Gastrocnemius medialis (tissue), 4 donors: ENCODE measurements at regions not wholly inside any gene's neighbourhood (a gene's known extent, or its start where the extent isn't known, plus 50 kb on each side); places are given as distances from the start of the nearest gene placed in this dataset.
"Not testable (repeated sequence)": the region's sequence is repeated elsewhere in the genome, so short reads cannot be mapped to it uniquely, and the experiment has no call there.

Source experiments
- ATAC-seq, 2 donors: fragments of 150-250 bp; one replicate each; pipeline ENCODE4 v1.9.1; 2016
- DNase-seq, 2 donors: peaks; one replicate each; pipeline ENCODE4 v3.0.0-alpha.2; 2019
- H3K27ac ChIP-seq, 4 donors: fragments of 200-600 bp; sonication (generic); 1 replicate in 1 of 4; 2 replicates in 3 of 4; pipeline ENCODE4 v1.5.1; 2016 to 2018; ENCODE audit warnings: mild to moderate bottlenecking in 2 of 4, moderate library complexity in 1 of 4
- H3K27me3 ChIP-seq, 3 donors: fragments of 200-600 bp; sonication (generic) in 2 of 3; 1 replicate in 1 of 3; 2 replicates in 2 of 3; pipeline versions ENCODE4 v1.5.1 to v1.6.0; 2016 to 2019; ENCODE audit warnings: mild to moderate bottlenecking in 1 of 3, moderate library complexity in 1 of 3
- H3K36me3 ChIP-seq, 2 donors: fragments of 200-600 bp; sonication (generic) in 1 of 2; one replicate each; pipeline ENCODE4 v1.5.1; 2017 to 2018
- H3K4me1 ChIP-seq, 2 donors: fragments of 200-600 bp; sonication (generic) in 1 of 2; one replicate each; pipeline ENCODE4 v1.5.1; 2016 to 2017; ENCODE audit warnings: mild to moderate bottlenecking in 2 of 2
- H3K4me3 ChIP-seq, 4 donors: fragments of 200-600 bp; sonication (generic) in 3 of 4; 1 replicate in 1 of 4; 2 replicates in 3 of 4; pipeline ENCODE4 v1.5.1; 2016 to 2019; ENCODE audit warnings: mild to moderate bottlenecking in 2 of 4
- H3K9me3 ChIP-seq, 3 donors: fragments of 200-600 bp; sonication (generic) in 2 of 3; 1 replicate in 1 of 3; 2 replicates in 2 of 3; pipeline ENCODE4 v1.5.1; 2016 to 2019
- POLR2A ChIP-seq, 2 donors: fragments of 450-650 bp; IDR thresholded peaks; one replicate each; pipeline ENCODE4 v1.6.1; 2017; ENCODE audit warnings: antibody characterized with exemption in 2 of 2, mild to moderate bottlenecking in 2 of 2, moderate library complexity in 2 of 2
- in situ Hi-C, 4 donors: fragments of 200-750 bp; cut with MboI; loops; one replicate each; pipeline versions ENCODE4 v1.15.0 to v1.8.0; 2017; ENCODE audit warnings: low sequenced_read_pairs in 4 of 4
- intact Hi-C: fragments of 100-400 bp; cut with DNase I; formaldehyde crosslinking; loops from one replicate; pipeline ENCODE4 v1.15.1; 2023; ENCODE audit warnings: low total_unique reads
- TF ChIP-seq, protein P1 (sequence below), 5 experiments: fragments of 450-650 bp in 3 of 5; fragments of 200-600 bp in 2 of 5; sonication (generic) in 2 of 5; IDR thresholded peaks in 4 of 5; conservative IDR thresholded peaks in 1 of 5; 1 replicate in 4 of 5; 2 replicates in 1 of 5; pipeline ENCODE4 v1.5.1; 2016 to 2019; ENCODE audit warnings: antibody characterized with exemption in 5 of 5, mild to moderate bottlenecking in 3 of 5, moderate library complexity in 3 of 5

DNA sequence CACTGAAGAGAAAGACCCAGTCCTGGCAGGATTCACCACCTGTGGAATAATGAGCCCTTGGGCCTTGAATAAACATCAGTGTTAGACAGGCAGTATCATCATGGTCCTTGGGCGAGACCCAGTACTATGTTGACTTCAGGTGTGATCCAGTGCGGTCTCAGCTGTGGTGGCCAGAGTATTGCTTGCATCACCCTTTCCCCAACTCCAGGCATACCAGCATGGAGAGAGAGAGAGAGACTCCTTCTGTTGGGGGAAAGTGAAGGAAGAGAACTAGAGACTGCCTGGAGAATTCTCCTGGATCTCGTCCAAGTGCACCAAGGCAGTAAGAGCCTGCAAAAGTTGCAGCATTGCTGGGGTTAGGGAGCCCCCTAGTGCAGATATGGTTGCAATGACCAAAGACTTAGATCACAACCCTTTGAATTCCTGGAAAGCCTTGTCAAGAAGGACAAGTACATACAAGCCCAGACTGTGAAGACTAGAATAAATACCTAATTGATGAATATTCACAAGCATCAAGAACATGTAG is 61.1 kb upstream of the VAMP7 start:
- Histone ChIP-seq H3K9me3 (no peaks in the 10 kb centered on the region), H3K4me1 (no peaks in the 10 kb centered on the region), H3K27ac (no peak overlapping the region), H3K27me3 (no peaks in the 10 kb centered on the region), H3K4me3 (no peak overlapping the region), H3K36me3 (no peaks in the 10 kb centered on the region)
- peak; percentile 21 to 51 for DNase-seq
- in situ Hi-C loops (no loop called here), intact Hi-C loops (no loop called here)
- peak; percentile 74 to 94 for ATAC-seq
- no peak for TF ChIP-seq POLR2A (IDR thresholded peaks at IDR 0.05)
- TF ChIP-seq, protein P1, sequence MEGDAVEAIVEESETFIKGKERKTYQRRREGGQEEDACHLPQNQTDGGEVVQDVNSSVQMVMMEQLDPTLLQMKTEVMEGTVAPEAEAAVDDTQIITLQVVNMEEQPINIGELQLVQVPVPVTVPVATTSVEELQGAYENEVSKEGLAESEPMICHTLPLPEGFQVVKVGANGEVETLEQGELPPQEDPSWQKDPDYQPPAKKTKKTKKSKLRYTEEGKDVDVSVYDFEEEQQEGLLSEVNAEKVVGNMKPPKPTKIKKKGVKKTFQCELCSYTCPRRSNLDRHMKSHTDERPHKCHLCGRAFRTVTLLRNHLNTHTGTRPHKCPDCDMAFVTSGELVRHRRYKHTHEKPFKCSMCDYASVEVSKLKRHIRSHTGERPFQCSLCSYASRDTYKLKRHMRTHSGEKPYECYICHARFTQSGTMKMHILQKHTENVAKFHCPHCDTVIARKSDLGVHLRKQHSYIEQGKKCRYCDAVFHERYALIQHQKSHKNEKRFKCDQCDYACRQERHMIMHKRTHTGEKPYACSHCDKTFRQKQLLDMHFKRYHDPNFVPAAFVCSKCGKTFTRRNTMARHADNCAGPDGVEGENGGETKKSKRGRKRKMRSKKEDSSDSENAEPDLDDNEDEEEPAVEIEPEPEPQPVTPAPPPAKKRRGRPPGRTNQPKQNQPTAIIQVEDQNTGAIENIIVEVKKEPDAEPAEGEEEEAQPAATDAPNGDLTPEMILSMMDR (IDR thresholded peaks at IDR 0.05 in 4 of 5, conservative IDR thresholded peaks at IDR 0.05 in 1 of 5), result peak; percentile 34 to 62 (median 51)

DNA sequence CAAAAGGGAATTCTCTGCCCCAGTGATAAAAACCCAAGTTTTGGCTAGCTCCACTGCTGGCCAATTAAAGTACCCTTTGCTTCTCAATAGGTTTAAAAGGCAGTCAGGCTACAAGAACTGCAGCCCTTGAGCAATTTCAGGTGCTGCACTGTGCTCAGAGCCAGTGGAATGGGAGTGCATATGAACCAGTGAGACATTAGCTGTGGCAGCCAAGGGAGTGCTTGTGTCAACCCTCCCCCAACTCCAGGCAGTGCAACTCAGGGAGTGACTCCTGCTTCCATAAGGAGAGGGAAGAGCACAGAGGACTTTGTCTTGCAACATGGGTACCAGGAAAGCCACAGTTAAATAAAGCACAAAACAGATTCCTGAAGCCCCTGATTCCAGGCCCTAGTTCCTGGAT is 61.6 kb upstream of the VAMP7 start:
- no peaks in the 10 kb centered on the region for H3K36me3 ChIP-seq
- no peaks in the 10 kb centered on the region for H3K27me3 ChIP-seq
- TF ChIP-seq, protein P1 (IDR thresholded peaks at IDR 0.05 in 4 of 5, conservative IDR thresholded peaks at IDR 0.05 in 1 of 5), result no peak
- no peak for TF ChIP-seq POLR2A (IDR thresholded peaks at IDR 0.05)
- no peak overlapping the region for H3K27ac ChIP-seq
- no peak overlapping the region for H3K4me3 ChIP-seq
- no peak for DNase-seq
- in situ Hi-C loops, result no loop called here
- ATAC-seq, result no peak
- intact Hi-C loops, result no loop called here
- H3K4me1 ChIP-seq, result no peaks in the 10 kb centered on the region
- H3K9me3 ChIP-seq, result no peaks in the 10 kb centered on the region

DNA sequence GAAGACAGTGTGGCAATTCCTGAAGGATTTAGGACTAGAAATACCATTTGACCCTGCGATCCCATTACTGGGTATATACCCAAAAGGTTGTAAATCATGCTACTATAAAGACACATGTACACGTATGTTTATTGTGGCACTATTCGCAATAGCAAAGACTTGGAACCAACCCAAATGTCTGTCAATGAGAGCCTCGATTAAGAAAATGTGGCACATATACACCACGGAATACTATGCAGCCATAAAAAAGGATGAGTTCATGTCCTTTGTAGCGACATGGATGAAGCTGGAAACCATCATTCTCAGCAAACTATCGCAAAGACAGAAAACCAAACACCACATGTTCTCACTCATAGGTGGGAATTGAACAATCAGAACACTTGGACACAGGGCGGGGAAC is 66.8 kb upstream of the VAMP7 start:
- H3K4me3 ChIP-seq, DNase-seq, intact Hi-C loops, H3K9me3 ChIP-seq, H3K4me1 ChIP-seq, H3K36me3 ChIP-seq, in situ Hi-C loops, H3K27me3 ChIP-seq, H3K27ac ChIP-seq, ATAC-seq: not testable (repeated sequence)

DNA sequence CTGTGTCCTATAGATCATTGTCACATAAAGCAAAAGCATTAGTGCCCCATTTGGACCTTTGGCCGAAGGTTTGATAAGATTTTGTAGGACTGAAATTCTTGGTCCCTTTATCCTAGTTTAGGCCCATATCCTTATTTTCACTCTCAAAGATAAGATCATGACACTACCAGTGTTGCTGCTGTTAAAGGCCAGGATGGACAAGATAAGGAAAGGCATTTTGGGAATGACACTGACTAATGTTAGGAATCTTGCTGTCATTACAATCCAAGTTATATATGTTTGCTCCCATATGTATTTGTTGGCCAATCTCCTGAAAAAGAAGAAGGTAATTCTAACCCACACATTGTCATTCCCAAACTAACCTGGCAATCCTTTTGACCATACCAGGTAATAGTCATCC is 101.3 kb upstream of the VAMP7 start:
- DNase-seq (no peak), ATAC-seq (no peak)
- H3K9me3 ChIP-seq, result no peaks in the 10 kb centered on the region
- no peak overlapping the region for H3K27ac ChIP-seq
- no peak overlapping the region for H3K4me3 ChIP-seq
- H3K36me3 ChIP-seq, result no peaks in the 10 kb centered on the region
- in situ Hi-C loops (no loop called here), intact Hi-C loops (no loop called here)
- TF ChIP-seq, protein P1 (IDR thresholded peaks at IDR 0.05 in 4 of 5, conservative IDR thresholded peaks at IDR 0.05 in 1 of 5), result no peak
- no peak for TF ChIP-seq POLR2A (IDR thresholded peaks at IDR 0.05)
- H3K27me3 ChIP-seq, result no peaks in the 10 kb centered on the region
- no peaks in the 10 kb centered on the region for H3K4me1 ChIP-seq

DNA sequence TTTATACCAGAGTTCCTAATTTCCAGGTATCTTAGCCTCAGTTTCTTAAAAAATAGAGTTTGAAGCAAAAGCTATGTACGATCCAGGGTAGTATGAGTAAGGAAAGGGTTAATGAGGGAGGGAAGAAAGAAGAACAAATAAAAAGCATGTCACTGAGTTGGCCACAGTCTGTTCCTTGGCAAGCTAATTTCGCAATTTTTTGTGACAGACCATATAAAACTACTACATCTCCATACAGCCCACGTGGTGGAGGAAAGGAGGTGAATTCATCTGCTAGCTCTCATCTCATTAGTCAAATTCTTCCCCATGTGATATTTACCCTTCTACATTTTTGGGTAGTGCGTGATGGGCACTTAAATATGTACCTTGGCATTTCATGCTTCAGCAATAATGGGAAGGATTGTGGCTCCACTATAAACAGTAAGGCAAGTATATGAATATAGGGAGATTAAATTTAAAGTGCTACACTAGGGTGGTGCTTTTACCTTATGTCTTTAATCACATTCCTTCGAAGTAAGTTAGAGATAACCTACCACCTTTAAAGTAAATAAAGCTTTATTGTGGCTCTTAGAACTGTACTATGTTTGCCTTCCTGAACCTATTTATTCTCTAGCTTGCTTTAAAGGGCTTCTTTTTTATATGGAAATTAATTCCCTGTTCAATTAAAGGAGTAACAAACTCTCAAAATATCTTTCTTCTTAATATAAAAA is 102.1 kb upstream of the VAMP7 start:
- ATAC-seq, result no peak

More for the DNA sequence above, 102.1 kb upstream of the VAMP7 start:
- H3K4me1 ChIP-seq, result no peaks in the 10 kb centered on the region
- H3K4me3 ChIP-seq, result no peak overlapping the region
- no peaks in the 10 kb centered on the region for H3K9me3 ChIP-seq
- no peaks in the 10 kb centered on the region for H3K27me3 ChIP-seq
- TF ChIP-seq POLR2A (IDR thresholded peaks at IDR 0.05), result no peak
- TF ChIP-seq, protein P1 (IDR thresholded peaks at IDR 0.05 in 4 of 5, conservative IDR thresholded peaks at IDR 0.05 in 1 of 5), result no peak
- in situ Hi-C loops, result no loop called here
- H3K36me3 ChIP-seq, result no peaks in the 10 kb centered on the region
- intact Hi-C loops, result no loop called here
- DNase-seq, result no peak
- no peak overlapping the region for H3K27ac ChIP-seq
